MG63 (cell line): ENCODE measurements at regions not wholly inside any gene's neighbourhood (a gene's known extent, or its start where the extent isn't known, plus 50 kb on each side); places are given as distances from the start of the nearest gene placed in this dataset.

Experiments
- DNase-seq: peaks from one replicate; pipeline ENCODE4 v3.0.0-alpha.2; 2020
- H3K27me3 ChIP-seq: fragments of 250-450 bp; sonication (Bioruptor Pico); 2 replicates; pipeline ENCODE4 v1.5.1; 2020; ENCODE audit warnings: mild to moderate bottlenecking, moderate library complexity
- H3K36me3 ChIP-seq: fragments of 250-450 bp; sonication (Bioruptor Pico); 2 replicates; pipeline ENCODE4 v1.5.1; 2020; ENCODE audit warnings: mild to moderate bottlenecking, moderate library complexity
- H3K4me3 ChIP-seq: fragments of 250-450 bp; sonication (Bioruptor Pico); 2 replicates; pipeline ENCODE4 v1.5.1; 2020; ENCODE audit warnings: mild to moderate bottlenecking, moderate library complexity
- H3K9me3 ChIP-seq: fragments of 250-450 bp; sonication (Bioruptor Pico); 2 replicates; pipeline ENCODE4 v1.5.1; 2020; ENCODE audit warnings: mild to moderate bottlenecking, moderate library complexity

DNA sequence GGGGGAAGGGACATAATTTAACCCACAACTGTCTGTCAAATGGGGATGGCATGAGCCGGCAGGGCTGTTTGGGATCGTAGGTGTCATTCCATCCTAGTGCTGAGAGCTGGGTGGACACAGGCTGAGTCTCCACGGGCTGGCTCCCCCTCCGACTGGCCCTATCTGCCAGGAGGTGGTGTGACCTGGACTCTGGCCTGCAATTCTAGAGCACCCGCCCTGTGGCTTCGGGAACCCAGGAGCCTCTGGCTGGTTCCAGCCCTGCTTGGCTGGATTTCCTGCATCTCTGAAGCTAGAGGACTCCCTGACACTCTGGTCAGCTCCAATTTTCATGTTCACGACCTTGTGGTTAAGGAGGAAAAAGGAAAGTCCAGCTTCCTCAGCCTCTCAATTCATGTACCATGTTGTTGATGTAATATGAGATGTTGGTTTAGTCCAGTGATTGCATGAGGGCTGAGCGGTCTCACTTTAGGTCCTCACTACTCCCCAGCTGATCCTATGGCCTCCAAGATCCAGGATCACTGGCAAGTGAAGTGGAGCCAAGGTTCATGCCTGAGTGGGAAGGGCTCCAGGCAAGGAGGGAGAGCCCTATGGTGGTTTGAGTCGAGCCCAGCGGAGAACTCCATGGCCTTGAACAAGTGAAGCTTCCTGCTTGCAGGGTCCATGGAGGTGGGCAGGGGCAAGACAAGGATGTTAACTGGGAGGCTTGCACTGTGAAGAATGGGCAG lies 169.1 kb downstream of the NDUFA10 start:
- no peak overlapping the region for H3K4me3 ChIP-seq
- H3K27me3 ChIP-seq: no peaks in the 10 kb centered on the region
- H3K36me3 ChIP-seq: no peaks in the 10 kb centered on the region
- H3K9me3 ChIP-seq: no peaks in the 10 kb centered on the region
- no peak for DNase-seq

- no peak overlapping the region for H3K4me3 ChIP-seq
- no peak for DNase-seq
- no peaks in the 10 kb centered on the region for H3K36me3 ChIP-seq
- H3K27me3 ChIP-seq: no peaks in the 10 kb centered on the region
- H3K9me3 ChIP-seq: peaks cover 5% of the 10 kb centered on the region
Measured at GRCh38 chr2:239854596-239854995, 170.5 kb downstream of the NDUFA10 start.

DNA sequence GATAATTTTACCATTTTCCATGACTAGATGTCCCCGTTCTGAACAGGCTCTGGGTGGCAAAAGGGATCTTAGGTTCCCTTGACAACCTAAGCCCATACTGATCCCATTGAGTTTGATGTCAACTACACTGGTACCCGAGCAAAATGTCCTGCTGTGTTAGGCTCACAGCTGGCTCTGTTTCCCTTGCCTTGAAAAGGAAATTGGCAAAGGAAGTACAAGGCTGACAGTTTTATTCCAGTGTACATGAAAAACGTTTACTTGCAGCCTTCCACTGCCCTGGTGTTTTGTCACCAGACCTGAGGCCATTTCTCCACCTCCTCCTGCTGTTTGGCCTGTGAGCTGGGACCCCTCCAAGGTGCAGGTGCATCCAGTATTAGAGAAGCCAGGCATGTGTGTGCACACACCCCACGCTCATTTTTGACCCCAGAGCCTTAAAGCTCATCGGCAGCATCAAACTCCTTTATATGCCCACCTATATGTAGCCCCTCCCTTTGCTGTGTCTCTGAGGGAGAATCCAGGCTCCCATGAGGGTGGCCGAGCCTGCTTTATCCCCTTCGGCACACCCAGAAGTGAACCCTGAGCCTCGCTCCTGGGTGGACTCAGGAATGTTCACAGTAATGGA lies 171.3 kb downstream of the NDUFA10 start:
- no peak for DNase-seq
- H3K4me3 ChIP-seq: no peak overlapping the region
- peaks cover 5% of the 10 kb centered on the region for H3K9me3 ChIP-seq
- no peaks in the 10 kb centered on the region for H3K27me3 ChIP-seq
- H3K36me3 ChIP-seq: no peaks in the 10 kb centered on the region

GRCh38 chr2:239853121-239853520 lies 172.0 kb downstream of the NDUFA10 start:
- DNase-seq: no peak
- H3K4me3 ChIP-seq: no peak overlapping the region
- no peaks in the 10 kb centered on the region for H3K27me3 ChIP-seq
- H3K36me3 ChIP-seq: no peaks in the 10 kb centered on the region
- H3K9me3 ChIP-seq: peaks cover 5% of the 10 kb centered on the region

- DNase-seq: no peak
- peaks cover 5% of the 10 kb centered on the region for H3K9me3 ChIP-seq
- H3K36me3 ChIP-seq: no peaks in the 10 kb centered on the region
- no peak overlapping the region for H3K4me3 ChIP-seq
- no peaks in the 10 kb centered on the region for H3K27me3 ChIP-seq
Measured at GRCh38 chr2:239852272-239852671, 172.9 kb downstream of the NDUFA10 start.

DNA sequence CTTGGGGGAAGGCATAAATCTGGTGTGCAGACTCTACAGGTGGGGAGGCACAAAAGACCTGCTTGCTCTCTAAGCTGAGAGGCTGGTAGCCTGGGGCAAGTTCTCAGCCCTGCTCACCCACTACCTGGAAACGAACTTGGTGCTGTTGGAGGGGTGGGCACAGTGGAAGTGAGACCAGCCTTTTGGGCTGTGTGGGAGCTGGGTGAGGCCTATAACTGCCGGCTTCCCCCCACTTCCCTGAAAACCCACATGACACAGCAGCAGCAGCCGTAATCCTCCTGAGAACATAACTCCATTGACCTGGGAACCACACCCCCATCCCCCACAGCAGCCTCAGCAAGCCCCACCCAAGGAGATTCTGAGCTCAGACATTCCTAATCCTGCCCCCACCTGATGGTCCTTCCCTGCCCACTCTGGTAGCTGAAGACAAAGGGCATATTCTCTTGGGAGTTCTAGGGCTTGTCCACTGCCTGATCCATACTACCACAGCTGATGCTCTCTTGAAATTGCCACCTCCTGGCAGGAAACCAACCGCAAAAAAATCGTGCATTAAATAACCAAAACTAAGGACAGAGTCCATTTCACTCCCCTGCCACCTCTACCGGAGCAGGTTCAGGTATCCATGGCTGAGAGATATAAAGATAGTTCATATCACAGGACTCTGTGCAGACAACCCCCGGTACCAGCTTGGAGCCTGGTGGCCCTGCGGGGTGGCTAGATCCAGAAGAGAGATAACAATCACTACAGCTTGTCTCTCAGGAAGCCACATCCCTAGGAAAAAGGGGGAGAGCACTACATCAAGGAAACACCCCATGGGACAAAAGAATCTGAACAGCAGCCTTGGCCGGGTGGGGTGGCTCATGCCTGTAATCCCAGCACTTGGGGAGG lies 178.1 kb downstream of the NDUFA10 start:
- Histone ChIP-seq H3K27me3 (no peaks in the 10 kb centered on the region; the same call in 1 of the 2 replicates), H3K4me3 (no peak overlapping the region), H3K36me3 (no peaks in the 10 kb centered on the region), H3K9me3 (peaks cover 7% of the 10 kb centered on the region)
- no peak for DNase-seq

DNA sequence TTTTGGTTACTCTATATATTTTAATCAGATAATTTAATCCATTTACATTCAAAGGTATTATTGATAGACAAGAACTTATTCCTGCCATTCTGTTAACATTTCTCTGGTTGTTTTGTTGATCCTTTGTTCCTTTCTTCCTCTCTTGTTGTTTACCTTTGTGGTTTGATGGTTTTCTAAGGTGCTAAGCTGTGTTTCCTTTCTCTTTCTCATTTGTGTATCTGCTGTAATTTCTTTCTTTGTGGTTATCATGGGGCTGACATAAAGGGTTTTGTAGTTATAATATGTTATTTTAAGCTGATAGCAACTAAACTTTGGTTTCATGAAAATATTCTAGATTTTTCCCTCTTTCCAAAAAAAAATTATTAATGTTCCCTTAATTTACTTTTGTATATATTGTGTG lies 179.2 kb downstream of the NDUFA10 start:
- DNase-seq: no peak
- H3K27me3 ChIP-seq: no peaks in the 10 kb centered on the region; the same call in none of the 2 replicates
- no peaks in the 10 kb centered on the region for H3K36me3 ChIP-seq
- peaks cover 7% of the 10 kb centered on the region for H3K9me3 ChIP-seq
- no peak overlapping the region for H3K4me3 ChIP-seq

- peaks cover 2% of the 10 kb centered on the region; the same call in 1 of the 2 replicates for H3K9me3 ChIP-seq
- H3K4me3 ChIP-seq: no peak overlapping the region
- H3K36me3 ChIP-seq: no peaks in the 10 kb centered on the region
- no peak for DNase-seq
- no peaks in the 10 kb centered on the region; the same call in 1 of the 2 replicates for H3K27me3 ChIP-seq
Measured at GRCh38 chr2:239839306-239839705, 185.8 kb downstream of the NDUFA10 start.

- no peaks in the 10 kb centered on the region for H3K36me3 ChIP-seq
- H3K9me3 ChIP-seq: no peaks in the 10 kb centered on the region
- no peak overlapping the region for H3K4me3 ChIP-seq
- H3K27me3 ChIP-seq: no peaks in the 10 kb centered on the region
- DNase-seq: no peak
Measured at GRCh38 chr2:239836021-239836765, 188.9 kb downstream of the NDUFA10 start.

GRCh38 chr2:239835056-239835455 lies 190.1 kb downstream of the NDUFA10 start:
- Histone ChIP-seq H3K27me3 (no peaks in the 10 kb centered on the region), H3K9me3 (no peaks in the 10 kb centered on the region)
- DNase-seq: no peak

GRCh38 chr2:239834143-239834542 lies 191.0 kb downstream of the NDUFA10 start:
- no peak for DNase-seq
- no peaks in the 10 kb centered on the region for H3K27me3 ChIP-seq
- no peaks in the 10 kb centered on the region for H3K36me3 ChIP-seq
- no peak overlapping the region for H3K4me3 ChIP-seq
- H3K9me3 ChIP-seq: no peaks in the 10 kb centered on the region

More at GRCh38 chr2:239835056-239835455, 190.1 kb downstream of the NDUFA10 start:
- H3K4me3 ChIP-seq: no peak overlapping the region
- H3K36me3 ChIP-seq: no peaks in the 10 kb centered on the region

- DNase-seq: no peak
- no peaks in the 10 kb centered on the region for H3K27me3 ChIP-seq
- no peak overlapping the region for H3K4me3 ChIP-seq
- H3K36me3 ChIP-seq: no peaks in the 10 kb centered on the region
- no peaks in the 10 kb centered on the region for H3K9me3 ChIP-seq
Measured at GRCh38 chr2:239833269-239834109, 191.7 kb downstream of the NDUFA10 start.

GRCh38 chr2:239832490-239833268 lies 192.5 kb downstream of the NDUFA10 start:
- H3K9me3 ChIP-seq: no peaks in the 10 kb centered on the region
- DNase-seq: no peak
- H3K36me3 ChIP-seq: no peaks in the 10 kb centered on the region
- H3K4me3 ChIP-seq: no peak overlapping the region
- no peaks in the 10 kb centered on the region for H3K27me3 ChIP-seq

DNA sequence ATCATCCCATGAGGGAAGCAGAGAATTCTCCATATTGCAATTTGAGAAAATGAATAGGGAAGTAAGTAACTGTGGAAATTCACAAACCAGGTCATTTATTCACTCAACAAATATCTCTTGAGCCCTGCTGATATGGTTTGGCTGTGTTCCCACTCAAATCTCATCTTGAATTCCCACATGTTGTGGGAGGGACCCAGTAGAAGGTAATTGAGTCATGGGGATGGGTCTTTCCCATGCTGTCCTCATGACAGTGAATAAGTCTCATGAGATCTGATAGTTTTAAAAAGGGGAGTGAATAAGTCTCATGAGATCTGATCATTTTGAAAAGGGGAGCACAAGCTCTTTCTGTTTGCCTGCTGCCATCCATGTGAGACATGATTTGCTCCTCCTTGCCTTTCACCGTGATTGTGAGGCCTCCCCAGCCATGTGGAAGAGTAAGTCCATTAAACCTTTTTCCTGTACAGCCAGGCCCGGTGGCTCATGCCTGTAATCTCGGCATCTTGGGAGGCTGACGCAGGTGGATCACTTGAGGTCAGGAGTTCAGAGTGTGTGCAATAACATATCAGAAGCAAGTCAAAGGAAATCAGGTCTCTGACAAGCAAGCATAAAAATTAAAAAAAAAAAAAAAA lies 193.2 kb downstream of the NDUFA10 start:
- Histone ChIP-seq H3K4me3 (no peak overlapping the region), H3K36me3 (no peaks in the 10 kb centered on the region), H3K9me3 (no peaks in the 10 kb centered on the region), H3K27me3 (no peaks in the 10 kb centered on the region)
- DNase-seq: no peak
